ENCODE measurements at regions not wholly inside any gene's neighbourhood (a gene's known extent, or its start where the extent isn't known, plus 50 kb on each side); places are given as distances from the start of the nearest gene placed in this dataset.

DNA sequence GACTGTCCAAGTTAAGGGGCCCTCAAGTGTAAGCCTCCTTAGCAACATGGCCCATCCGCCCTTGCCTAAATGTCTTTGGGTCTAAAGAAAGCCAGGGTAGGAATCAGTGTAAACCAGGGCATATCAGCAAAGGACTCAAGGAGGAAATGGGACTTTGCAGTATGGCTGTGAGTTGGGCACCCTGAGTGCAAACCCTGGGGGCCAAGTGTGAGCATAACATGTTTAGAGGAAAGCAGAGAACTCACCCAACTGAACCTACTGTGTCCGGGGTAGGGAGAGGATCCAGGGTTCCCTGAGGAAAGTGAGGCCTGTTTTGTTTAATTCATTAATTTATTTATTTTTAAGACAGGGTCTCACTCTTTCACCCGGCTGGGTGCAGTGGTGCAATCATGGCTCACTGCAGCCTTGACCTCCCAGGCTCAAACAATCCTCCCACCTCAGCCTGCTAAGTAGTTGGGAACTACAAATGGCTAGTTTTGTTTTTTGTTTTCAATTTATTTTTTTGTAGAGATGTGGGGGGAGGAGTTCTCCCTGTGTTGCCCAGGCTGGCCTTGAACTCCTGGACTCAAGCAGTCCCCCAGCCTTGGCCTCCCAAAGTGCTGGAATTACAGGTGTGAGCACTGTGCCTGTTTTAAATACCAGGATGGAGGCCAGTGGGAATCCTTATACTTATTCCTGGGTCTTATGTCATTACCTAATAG, 51.0 kb upstream of the ACTR3 start:
- no peaks in the 10 kb centered on the region for H3K36me3 Mint-ChIP-seq (ENCODE audit: low read depth)
- H3K4me3 Mint-ChIP-seq, result no peak overlapping the region
- no peaks in the 10 kb centered on the region for H3K9me3 Mint-ChIP-seq
- H3K27ac Mint-ChIP-seq, result no peak overlapping the region
- no peak for DNase-seq
- TF ChIP-seq CTCF (IDR thresholded peaks at IDR 0.05), result no peak
- no peaks in the 10 kb centered on the region for H3K27me3 Mint-ChIP-seq (ENCODE audit: insufficient read depth)
- peaks cover 14% of the 10 kb centered on the region for H3K4me1 Mint-ChIP-seq (ENCODE audit: low read depth)

DNA sequence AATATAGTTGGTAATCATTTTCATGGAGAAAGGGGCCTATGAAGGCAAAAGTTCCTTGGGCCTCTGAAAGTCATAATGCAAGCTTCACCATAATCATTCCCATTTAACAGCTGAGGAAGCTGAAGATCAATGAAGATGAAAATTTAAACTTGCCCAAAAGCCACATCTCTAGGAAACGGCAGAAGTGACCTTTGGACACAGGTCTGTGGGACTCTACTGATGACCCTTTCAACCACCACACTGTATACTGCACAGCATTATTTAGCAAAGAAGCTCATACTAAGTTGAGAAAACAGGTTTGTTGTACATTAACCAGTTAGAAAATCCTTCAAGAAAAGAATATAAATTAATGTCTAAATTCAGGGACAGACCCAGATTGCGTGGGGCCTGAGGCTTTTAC, 51.6 kb upstream of the ACTR3 start:
- Mint-ChIP-seq H3K4me1 (ENCODE audit: low read depth) (peaks cover 10% of the 10 kb centered on the region), H3K27ac (no peak overlapping the region), H3K27me3 (ENCODE audit: insufficient read depth) (no peaks in the 10 kb centered on the region), H3K4me3 (no peak overlapping the region), H3K36me3 (ENCODE audit: low read depth) (no peaks in the 10 kb centered on the region), H3K9me3 (no peaks in the 10 kb centered on the region)
- no peak for TF ChIP-seq CTCF (IDR thresholded peaks at IDR 0.05)
- DNase-seq, result no peak

- Mint-ChIP-seq H3K9me3 (no peaks in the 10 kb centered on the region), H3K27me3 (ENCODE audit: insufficient read depth) (no peaks in the 10 kb centered on the region), H3K4me3 (no peak overlapping the region), H3K36me3 (ENCODE audit: low read depth) (no peaks in the 10 kb centered on the region), H3K4me1 (ENCODE audit: low read depth) (peaks cover 10% of the 10 kb centered on the region), H3K27ac (no peak overlapping the region)
- DNase-seq, result no peak
- TF ChIP-seq CTCF (IDR thresholded peaks at IDR 0.05), result no peak
Measured at GRCh38 chr2:113834051-113834730, 55.7 kb upstream of the ACTR3 start.

GRCh38 chr2:113832795-113833290, 57.0 kb upstream of the ACTR3 start:
- Mint-ChIP-seq H3K4me1 (ENCODE audit: low read depth) (peaks cover 10% of the 10 kb centered on the region), H3K27me3 (ENCODE audit: insufficient read depth) (no peaks in the 10 kb centered on the region; the same call in 1 of the 2 replicates)

GRCh38 chr2:113831161-113831560, 58.7 kb upstream of the ACTR3 start:
- Mint-ChIP-seq H3K36me3 (ENCODE audit: low read depth) (no peaks in the 10 kb centered on the region), H3K27ac (peak overlapping the region; percentile 65; the same call in 1 of the 2 replicates), H3K9me3 (no peaks in the 10 kb centered on the region), H3K4me3 (no peak overlapping the region), H3K4me1 (ENCODE audit: low read depth) (peaks cover 10% of the 10 kb centered on the region), H3K27me3 (ENCODE audit: insufficient read depth) (no peaks in the 10 kb centered on the region; the same call in 1 of the 2 replicates)
- peak; percentile 31 for DNase-seq
- no peak for TF ChIP-seq CTCF (IDR thresholded peaks at IDR 0.05)

More at GRCh38 chr2:113832795-113833290, 57.0 kb upstream of the ACTR3 start:
- H3K36me3 Mint-ChIP-seq (ENCODE audit: low read depth), result no peaks in the 10 kb centered on the region
- DNase-seq, result no peak
- no peak overlapping the region for H3K4me3 Mint-ChIP-seq
- H3K9me3 Mint-ChIP-seq, result no peaks in the 10 kb centered on the region
- no peak for TF ChIP-seq CTCF (IDR thresholded peaks at IDR 0.05)
- H3K27ac Mint-ChIP-seq, result no peak overlapping the region
